Stimulated activated CD8-positive, alpha-beta memory T cell treated with anti-CD3 and anti-CD28 coated beads, Interleukin-7, amount 100 ng/mL, for 4 hours (primary cell): ENCODE measurements at regions not wholly inside any gene's neighbourhood (a gene's known extent, or its start where the extent isn't known, plus 50 kb on each side); places are given as distances from the start of the nearest gene placed in this dataset.

Experiments
- DNase-seq, 2 donors: peaks; one replicate each; pipeline ENCODE4 v3.0.0-alpha.2; 2020; ENCODE audit warnings: low read depth in 2 of 2

DNA sequence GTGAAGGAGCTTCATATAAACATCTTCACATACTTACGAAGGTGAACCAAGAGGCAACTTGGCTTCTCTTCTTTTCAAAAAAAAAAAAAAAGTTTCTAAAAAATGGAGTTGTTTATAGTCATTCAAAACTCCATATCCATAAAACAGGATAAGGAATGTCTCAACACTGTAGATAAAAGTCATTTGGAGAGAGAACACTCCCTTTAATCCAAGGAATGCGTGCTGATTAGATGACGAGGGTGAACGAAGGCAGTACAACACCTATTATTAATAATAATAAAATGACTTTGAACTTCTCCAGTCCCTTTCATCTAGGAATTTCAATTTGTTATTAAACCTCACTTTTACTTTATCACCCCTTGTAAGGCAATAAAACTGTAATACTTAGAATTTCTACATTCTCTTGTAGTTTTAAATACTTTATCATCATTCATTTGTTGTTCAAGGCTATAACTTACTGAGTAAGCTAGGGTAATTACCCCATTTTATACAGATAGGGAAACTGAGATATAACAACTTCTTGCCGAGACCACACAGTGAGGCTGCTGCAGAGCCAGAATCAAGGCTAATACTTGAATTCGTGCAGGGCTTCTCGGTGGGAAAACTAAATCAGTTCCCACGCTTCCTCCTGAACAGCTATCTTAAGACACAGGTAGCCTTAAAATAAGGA is 377.1 kb downstream of the EFNA5 start:
- DNase-seq: no peak

DNA sequence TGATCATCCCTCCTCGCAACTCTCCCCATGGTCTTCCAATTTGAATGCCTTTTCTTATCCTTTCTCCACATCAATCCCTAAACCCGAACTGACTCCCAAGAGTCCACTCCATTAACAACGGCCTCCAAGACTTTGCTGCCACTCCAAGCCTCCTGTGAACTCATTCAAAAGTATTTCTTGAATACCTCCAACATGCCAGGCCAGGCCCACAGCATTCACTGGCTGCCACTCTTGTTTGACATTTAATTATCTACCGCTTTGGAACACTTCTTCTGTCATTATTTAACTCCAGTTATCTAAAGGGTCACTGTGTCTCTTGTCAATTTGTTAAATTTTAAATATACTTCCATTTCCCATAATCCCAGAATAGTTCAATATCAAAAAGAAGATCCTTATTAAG is 378.9 kb downstream of the EFNA5 start:
- DNase-seq: no peak

DNA sequence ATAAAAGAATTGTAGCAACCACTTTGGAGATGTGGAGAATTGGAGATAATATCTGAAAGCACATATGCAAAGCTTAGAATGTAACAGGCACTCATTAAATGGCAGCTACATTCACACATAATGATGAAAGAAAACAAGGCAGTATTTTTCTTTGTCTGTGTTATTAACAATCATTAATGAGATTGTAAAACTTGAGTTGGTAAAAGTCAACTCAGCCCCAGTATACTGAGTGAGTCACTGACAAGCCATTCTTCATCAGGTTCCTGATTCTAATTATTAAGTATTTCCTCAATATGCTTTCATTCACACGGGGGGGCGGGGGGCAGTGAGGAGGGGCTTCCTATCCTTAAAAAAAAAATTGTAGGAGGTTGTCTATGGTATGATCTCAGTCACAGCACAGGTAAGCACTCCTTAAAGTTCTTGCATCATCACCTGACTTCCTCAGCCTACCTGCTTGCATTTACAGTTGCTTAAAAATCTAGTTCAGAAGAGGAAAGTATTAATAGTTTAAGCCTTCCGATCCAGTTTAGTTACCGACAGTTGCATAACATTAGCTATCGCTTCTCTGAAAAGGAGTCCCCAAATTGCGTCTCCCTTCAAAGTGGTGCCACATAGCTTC is 379.8 kb downstream of the EFNA5 start:
- no peak for DNase-seq

DNA sequence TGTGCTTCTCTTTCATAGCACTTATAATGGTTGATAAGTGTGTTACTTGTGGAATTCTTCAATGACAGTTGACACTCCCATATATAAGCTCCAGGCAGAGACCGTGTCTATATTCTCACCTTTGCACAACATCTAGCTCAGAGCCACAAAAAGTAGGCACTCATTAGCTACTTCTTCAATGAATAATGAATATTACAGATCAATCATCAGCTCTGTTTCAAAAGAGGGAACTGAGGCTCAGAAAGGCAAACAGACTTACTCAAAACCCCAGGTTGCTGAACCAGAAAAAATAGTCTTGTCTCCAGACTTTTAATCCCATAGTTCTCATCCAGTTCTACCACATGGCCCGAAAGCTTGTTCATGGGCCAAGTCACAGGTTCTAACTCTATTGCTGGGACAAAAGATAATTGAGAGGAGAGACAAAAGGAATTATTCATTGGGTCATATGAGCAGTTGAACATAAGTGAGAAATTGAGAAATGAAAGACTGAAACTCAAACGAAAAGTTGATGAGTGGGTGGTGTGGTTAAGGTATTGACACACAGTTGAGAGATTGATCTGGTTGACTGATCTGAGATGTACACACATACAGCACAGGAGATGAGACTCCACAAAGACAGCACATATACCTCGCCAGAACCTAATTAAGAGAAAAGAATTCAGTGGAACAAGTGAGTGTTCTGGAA is 381.6 kb downstream of the EFNA5 start:
- DNase-seq: no peak

DNA sequence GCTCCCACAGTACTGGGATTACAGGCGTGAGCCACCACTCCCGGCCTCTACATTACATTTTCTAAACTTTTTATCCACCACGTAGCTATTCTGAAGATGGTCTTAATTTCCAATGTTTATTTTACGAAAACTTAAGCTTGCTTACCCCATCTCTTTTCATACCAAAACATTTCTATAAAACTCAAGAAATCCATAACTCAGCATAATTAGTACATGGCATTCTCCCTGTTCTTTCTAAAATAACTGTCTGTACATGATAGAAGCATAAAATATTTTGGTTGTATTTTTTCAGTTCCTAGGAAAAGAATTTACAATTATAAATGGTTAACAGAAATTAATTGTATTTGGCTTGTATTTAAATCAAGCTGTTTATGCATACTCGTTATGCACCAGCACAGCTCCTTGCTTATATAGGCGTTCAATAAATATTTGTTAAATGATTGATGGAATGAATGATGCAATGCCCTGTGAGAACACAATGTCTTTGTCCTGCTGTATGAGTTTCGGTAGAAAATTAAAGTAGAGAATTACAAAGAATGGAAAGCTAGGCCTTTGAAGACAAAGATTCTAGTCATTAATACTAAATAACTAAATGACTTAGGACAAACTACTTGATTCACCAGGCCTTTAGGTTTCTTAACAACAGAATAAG is 384.2 kb downstream of the EFNA5 start:
- DNase-seq: no peak

DNA sequence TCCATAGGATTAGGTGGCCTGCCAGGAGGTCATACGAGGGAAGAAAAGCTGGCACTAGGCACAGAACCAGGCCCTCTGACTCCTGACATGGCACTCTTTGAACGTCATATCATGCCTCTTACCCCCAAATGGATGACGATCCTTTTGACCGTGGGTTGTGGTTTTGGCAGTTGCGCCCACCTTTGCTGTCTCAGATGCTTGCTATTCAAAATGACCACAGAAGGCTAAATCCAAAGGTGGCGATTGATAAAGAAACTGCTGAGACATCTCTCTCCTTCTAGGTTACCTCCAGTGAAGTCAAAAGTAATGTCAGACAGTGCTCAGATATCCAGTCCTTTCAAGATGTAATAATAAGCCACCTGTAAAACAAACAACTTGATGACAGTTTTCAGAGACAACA is 385.0 kb downstream of the EFNA5 start:
- no peak for DNase-seq

DNA sequence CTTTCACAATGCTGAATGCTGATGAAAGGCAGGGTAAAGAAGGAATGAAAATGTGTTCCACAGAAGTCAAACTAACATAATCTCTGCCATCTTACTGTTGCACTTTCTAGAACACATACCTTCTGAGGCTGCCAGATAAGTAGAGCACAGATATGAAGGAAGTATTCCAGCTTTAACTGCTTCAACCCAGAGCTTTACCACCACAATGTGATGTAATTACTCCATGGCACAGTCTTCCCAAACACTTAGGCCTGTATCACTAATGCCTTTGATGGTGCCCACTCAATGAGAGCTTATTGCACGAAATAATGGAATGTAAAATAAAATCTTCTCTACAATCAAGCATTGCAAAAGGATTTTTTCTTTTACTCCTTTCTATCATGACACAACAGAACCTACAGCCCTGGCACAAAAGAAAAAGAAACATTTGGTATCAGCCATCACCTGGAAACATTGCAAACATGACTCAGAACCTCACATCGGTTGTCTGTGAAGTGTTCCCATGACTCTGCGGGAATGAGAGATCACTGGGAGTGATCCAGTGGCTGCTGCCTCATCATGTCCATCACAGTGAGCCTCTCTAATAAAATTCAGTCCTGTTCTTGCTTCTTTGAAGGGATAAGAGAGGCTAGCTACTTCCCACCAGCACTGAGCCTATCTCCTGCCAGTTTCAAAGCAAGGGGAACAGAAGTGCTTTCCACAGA is 385.8 kb downstream of the EFNA5 start:
- no peak for DNase-seq

DNA sequence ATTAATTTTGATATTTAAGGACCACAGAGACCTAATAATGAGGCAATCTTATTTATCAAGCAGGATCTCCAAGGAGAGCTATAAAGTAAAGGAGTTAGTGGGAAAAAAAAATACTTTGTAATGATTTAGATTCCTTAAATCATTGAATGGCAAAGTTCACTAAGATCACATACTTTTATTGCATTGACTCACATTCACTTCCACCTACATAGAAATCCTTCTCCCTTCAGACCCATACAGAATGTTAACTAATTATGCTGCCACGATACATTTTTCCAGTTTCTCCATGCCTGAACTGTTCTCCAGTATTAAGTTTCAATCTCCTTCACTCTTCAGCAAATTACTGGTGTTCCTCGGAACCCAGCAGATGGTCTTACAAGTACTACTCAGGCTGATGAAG is 388.7 kb downstream of the EFNA5 start:
- no peak for DNase-seq

DNA sequence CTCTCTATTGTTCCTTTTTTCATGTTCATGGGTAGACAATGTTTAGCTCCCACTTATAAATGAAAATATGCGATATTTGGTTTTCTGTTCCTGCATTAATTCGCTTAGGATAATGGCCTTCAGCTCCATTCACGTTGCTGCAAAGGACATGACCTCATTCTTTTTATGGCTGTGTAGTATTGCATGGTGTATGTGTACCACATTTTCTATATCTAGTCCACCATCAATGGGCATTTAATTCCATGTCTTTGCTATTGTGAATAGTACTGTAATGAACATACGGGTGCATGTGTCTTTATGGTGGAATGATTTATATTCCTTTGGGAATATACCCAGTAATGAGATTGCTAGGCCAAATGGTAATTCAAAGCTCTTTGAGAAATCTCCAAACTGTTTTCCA is 392.0 kb downstream of the EFNA5 start:
- no peak for DNase-seq

DNA sequence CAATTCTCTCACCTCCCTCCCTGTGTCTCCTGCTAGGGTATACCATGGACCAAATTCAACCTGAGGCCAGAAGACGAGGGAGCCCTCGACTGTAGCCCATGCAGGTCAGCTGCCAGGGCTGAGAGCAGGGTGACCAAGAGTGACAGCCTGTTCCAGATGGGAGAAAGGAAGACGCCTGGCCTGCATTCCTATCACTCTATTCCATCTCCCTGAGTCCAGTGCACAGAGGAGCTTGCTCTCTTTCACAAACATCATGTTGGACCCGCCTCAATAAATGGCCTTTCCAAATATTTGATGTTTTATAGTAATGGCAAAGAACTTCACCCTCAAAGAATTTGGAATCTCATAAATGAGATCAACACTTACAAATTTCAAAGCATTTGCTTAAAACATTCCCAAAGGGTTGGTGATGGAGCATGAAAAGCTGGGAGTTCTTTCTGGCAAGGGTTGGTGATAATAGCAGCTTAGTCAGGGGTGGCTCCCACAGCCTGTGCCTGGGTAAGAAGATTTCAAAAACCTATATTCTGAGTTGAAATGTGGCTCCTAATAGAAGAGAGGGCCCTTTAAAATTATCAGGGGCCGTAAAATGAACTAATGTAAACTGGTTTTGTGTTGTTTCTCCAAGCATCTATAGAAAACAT is 393.1 kb downstream of the EFNA5 start:
- DNase-seq: no peak

DNA sequence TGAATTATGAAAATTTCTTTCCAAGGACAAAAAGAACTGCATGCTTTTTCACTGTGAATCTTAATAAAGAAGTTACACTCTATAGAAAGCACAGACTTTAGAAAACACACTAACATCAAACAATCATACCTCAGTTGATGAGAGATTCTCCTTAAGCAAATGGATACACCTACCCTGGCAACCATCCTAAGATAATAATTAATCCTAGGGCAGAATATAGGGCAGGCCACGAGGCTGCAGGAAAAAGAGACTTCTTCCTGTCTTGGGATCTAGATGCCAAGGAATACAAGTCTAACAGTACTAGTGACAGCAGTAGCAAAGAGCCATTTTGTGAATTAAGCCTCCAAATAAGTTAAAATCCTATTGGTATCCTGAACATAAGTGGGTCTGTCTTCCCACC is 395.4 kb downstream of the EFNA5 start:
- no peak for DNase-seq

DNA sequence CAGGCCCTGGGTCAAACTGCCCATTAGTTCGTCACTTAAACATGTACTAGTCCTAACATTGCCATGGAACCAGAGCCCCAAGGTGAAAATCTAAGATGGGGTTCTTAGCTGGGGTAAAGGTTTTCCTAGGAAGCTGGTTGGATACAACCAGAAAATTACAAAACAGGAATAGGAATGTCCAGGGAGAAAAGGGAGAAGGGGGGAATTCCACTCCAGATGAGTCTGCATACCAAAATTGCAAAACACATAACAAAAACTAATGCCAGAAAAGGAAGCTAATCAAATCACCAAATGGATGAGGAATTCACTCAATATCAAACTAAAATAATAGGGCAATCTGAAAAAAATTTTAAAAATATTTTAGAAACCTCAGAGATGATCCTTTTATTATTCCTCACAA is 396.2 kb downstream of the EFNA5 start:
- no peak for DNase-seq

DNA sequence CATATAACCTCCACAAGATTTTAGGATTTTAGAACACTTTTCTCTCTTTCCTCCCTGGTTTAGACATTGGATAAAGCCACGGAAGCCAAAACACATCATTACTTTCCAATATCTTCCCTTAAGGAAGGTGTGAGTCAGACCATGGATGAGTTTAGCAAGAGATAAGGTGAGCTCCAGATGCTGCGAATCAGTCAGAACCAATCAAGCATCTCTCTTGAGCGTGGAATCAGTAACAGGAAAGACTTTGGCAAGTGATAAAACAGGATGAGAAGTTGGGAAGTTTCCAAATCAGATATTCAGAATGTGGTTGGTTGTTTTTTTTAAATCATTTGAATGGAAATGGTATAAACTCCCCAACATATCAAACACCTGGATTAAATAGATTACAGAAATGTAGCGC is 397.8 kb downstream of the EFNA5 start:
- no peak for DNase-seq

DNA sequence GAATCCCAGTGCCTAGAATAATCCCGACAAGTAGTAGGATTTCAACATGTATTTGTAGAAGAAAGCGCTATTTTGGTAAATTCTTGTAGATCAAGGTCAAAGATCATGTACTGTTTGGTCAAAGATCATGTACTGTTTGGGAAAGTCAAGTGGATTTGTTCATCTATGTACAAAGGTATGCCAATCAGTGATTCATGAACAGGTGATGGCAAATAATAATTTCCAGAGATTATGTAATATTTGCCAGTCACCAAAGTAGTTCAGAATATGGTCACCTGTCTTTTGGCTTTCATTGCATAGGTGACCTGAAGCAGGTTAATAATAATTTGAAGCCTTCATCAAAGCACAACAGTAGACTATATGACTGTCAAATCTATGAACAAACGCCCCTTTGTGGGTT is 398.2 kb downstream of the EFNA5 start:
- DNase-seq: no peak

DNA sequence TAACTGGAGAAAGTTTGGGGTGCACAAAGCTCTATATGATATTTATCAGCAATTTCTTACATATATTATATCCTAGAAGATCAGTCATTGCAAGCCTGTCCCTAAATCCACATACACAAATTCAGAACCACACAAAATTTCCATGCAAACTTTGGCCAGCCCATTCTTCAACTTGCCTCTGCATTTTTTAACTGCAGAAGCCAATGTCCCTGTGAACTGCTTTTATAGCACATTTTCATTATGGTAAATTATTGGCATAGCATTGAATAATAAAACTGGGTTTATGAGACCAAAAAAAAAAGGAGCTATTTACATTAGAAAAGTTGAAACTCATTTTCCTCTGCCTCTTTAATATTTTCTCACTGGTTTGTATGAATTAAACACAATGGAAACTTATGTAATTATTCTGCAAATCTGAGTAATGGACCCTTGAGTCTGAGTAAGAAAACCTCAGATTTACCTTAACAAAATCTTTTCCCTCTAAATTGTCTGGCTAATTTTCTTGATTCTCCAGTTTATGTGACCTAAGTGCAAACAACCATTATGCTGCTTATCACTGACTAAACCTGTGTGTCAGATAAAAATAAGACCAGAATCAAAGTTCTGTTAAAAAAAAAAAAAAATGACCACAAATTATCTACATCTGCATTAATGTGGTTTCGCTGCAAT is 398.9 kb downstream of the EFNA5 start:
- no peak for DNase-seq

DNA sequence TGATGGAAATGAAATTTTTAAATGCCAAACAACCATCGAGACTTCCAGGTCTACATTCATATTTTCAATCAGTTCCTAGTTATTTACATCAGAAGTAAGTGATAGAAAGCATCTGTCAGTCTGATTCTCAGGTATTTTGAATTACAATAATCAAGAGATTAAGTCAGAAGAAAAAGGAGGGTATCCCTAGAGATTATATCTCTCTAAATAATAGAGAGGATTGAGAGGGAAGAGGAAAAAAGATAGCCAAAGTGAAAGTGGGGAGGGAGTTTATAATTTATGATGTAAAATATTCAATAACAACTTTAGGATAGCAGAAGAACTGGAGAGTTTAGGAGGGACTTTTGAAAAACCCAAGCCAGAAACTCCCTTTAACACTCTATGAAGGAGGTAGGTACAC is 400.2 kb downstream of the EFNA5 start:
- no peak for DNase-seq

DNA sequence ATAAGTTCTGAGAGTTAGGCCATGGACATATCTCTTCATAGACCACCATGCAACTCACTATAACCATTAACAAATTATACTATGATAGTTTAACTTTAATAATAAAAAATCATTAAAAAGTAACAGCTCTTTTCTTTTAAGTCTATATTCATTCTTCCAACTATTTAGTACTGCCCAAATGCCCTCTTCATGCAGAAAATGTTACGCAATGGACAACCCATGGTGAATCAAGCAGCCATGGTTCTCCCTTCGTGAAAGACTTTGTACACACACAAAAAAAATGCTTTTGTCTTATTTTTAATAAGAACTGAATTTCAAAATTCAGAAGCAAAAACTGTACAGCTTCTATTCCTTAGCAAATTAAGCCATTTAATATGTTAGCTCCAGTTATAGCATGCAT is 401.1 kb downstream of the EFNA5 start:
- no peak for DNase-seq

DNA sequence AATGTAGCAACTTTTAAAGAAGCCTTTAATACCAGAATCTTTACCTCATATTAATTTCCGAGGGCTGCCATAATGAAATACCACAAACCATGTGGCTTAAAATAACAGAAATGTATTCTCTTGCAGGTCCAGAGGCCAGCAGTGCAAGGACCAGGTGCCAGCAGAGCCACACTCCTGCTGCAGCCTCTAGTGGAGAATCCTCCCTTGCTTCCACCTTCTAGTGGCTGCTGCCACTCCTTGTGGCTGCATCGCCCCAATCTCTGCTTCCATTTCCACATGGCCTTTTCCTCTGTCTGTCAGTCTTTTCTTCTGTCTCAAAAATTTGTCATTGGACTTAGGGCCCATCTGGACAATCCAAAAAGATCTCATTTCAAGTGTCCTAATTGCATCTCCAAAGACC is 401.5 kb downstream of the EFNA5 start:
- DNase-seq: no peak

DNA sequence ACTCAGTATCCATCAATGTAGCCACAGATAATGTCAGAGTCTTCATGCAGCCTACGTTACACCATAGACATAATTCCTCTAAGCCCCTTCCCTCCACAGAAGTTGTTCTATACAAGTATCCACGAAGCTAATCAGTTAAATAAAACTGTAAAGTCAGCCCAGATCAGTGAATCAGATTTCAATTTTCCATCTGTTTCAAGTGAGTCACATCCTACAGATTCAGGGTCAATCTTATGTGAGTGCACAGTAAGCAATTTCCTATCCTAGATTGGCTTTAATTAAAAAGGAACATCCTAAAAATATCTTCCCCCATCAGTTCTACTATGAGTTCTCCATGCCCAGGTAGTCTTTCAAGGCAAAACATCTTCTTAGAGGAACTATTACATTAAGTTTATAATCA is 402.5 kb downstream of the EFNA5 start:
- DNase-seq: no peak

DNA sequence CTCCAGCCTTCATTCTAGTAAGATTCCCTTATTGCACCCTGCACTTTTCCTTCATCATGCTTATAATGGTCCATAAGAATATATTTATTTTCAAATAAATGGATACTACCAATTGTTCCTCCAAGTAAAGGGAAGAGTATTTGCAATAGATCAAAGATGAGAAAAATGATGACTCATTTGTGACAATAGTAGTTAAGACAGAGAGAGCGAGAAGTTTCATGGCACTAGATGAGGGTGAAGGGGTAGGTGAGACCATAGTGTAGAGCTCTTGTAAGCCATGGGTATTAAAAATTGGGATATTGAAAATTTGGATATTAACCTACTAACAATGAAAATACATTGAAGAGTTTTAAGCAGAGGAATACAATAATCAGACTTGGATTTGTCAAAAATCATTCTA is 404.6 kb downstream of the EFNA5 start:
- DNase-seq: no peak

DNA sequence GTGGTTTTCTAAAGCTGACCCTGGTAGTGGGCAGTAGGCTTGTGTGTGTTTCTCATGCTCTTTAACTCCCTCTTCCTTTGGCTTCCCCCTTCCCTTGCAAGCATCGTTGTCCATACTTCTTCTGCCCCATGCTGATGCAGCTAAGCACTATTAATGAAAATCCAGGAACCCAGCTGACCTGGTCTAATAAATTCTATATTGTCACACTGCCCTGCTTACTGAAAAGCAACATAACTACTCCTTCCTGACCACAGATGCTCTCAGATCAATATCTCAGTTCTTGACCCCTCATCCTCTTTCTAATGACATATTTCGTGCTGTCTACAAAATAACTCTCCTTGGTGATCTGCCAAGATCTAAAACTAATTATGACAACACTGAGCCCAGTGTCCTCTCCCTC is 405.5 kb downstream of the EFNA5 start:
- no peak for DNase-seq
